HEK293T (cell line): ENCODE measurements at regions not wholly inside any gene's neighbourhood (a gene's known extent, or its start where the extent isn't known, plus 50 kb on each side); places are given as distances from the start of the nearest gene placed in this dataset.

Experiments
- BHLHE40 ChIP-seq: fragments of 450-650 bp; IDR thresholded peaks from 2 replicates; pipeline ENCODE4 v1.6.1; 2016; ENCODE audit warnings: mild to moderate bottlenecking, moderate library complexity, borderline replicate concordance
- ELF4 ChIP-seq: fragments of 450-650 bp; IDR thresholded peaks from 2 replicates; pipeline ENCODE4 v1.6.1; 2017; ENCODE audit warnings: antibody characterized with exemption
- FOXM1 ChIP-seq: fragments of 450-650 bp; IDR thresholded peaks from 2 replicates; pipeline ENCODE4 v1.6.1; 2017; ENCODE audit warnings: mild to moderate bottlenecking, borderline replicate concordance
- L3MBTL2 ChIP-seq: fragments of 450-650 bp; conservative IDR thresholded peaks from 2 replicates; pipeline ENCODE4 v1.6.1; 2016; ENCODE audit warnings: mild to moderate bottlenecking
- SP1 ChIP-seq: fragments of 450-650 bp; IDR thresholded peaks from 2 replicates; pipeline ENCODE4 v1.6.1; 2017

DNA sequence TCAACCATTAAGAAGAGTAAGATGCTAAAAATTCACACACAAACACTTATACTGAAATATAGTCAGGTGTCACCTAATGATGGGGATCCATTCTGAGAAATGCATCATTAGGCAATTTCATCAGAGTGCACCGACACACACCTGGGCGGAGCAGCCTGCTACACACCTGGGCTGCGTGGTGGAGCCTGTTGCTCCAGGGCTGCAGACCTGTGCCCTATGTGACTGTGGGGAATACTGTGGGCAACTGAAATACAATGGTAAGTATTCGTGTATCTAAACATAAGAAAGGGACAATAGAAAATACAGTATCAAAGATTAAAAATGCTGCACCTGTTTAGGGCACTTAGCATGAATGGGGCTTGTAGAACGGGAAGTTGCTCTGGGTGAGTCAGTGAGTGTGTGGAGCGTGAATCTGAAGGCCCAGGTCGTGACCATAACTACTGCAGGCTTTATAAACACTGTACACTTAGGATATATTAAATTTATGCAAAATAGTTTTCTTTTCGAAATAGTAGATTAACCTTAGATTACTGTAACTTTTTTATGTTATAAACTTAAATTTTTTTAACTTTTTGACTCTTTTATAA lies 124.4 kb upstream of the AFDN start:
- TF ChIP-seq BHLHE40, result no peak
- no peak for TF ChIP-seq FOXM1
- no peak for TF ChIP-seq SP1
- TF ChIP-seq ELF4, result no peak
- no peak for TF ChIP-seq L3MBTL2
